CD4-positive, alpha-beta T cell (primary cell): ENCODE measurements at regions not wholly inside any gene's neighbourhood (a gene's known extent, or its start where the extent isn't known, plus 50 kb on each side); places are given as distances from the start of the nearest gene placed in this dataset.

Experiments used
- ATAC-seq: fragments of 200-7000 bp; cut with Tn5 transposase; one replicate; pipeline ENCODE4 v1.10.0; 2022; ENCODE audit warnings: mild to moderate bottlenecking; ENCODE audit not compliant: poor library complexity
- CTCF ChIA-PET: fragments of 350-600 bp; sonication (Branson Sonifier 250); formaldehyde crosslinking; loops from one replicate; lab custom pipeline; 2021; ENCODE audit warnings: antibody characterized with exemption, inconsistent platforms; lab: Charles Lee
- POLR2A ChIA-PET: fragments of 350-600 bp; sonication (Branson Sonifier 250); formaldehyde crosslinking; loops from one replicate; lab custom pipeline; 2021; ENCODE audit warnings: antibody characterized with exemption, inconsistent platforms; lab: Charles Lee
- DNase-seq, 14 experiments: peaks; one replicate each; pipeline ENCODE4 v3.0.0-alpha.2; 2013 to 2020; ENCODE audit warnings: mixed read lengths in 2 of 14
- H3K27ac ChIP-seq, 2 donors: one replicate each; pipeline versions ENCODE4 v1.5.1 to v1.7.0; 2013; ENCODE audit warnings: low read length in 2 of 2, low read depth in 1 of 2, mild to moderate bottlenecking in 1 of 2
- H3K27me3 ChIP-seq, 2 experiments: 1 replicate in 1 of 2; 2 replicates in 1 of 2; pipeline versions ENCODE4 v1.6.1 to v1.7.0; 2013; ENCODE audit warnings: low read length in 2 of 2, control low read depth in 1 of 2, mild to moderate bottlenecking in 1 of 2, moderate library complexity in 1 of 2; ENCODE audit not compliant: insufficient read depth in 2 of 2, control insufficient read depth in 1 of 2
- H3K36me3 ChIP-seq: one replicate; pipeline ENCODE4 v1.6.1; 2013; ENCODE audit warnings: low read length, control low read depth; ENCODE audit not compliant: insufficient read depth
- H3K4me1 ChIP-seq: one replicate; pipeline ENCODE4 v1.6.1; 2013; ENCODE audit warnings: low read length, control low read depth; ENCODE audit not compliant: insufficient read depth
- H3K4me3 ChIP-seq: one replicate; pipeline ENCODE4 v1.5.1; 2013; ENCODE audit warnings: mild to moderate bottlenecking, low read length, moderate library complexity
- H3K9me3 ChIP-seq, 2 experiments: 1 replicate in 1 of 2; 2 replicates in 1 of 2; pipeline versions ENCODE4 v1.6.1 to v1.7.0; 2013; ENCODE audit warnings: low read length in 2 of 2, mild to moderate bottlenecking in 2 of 2, control low read depth in 1 of 2, moderate library complexity in 1 of 2; ENCODE audit not compliant: control insufficient read depth in 1 of 2, insufficient read depth in 1 of 2
- H3K27ac Mint-ChIP-seq: one replicate; pipeline ENCODE4 v1.8.0; 2020; ENCODE audit warnings: mixed read lengths
- H3K27me3 Mint-ChIP-seq: one replicate; pipeline ENCODE4 v1.8.0; 2021; ENCODE audit warnings: mixed read lengths
- H3K36me3 Mint-ChIP-seq: one replicate; pipeline ENCODE4 v1.8.0; 2021; ENCODE audit warnings: low read depth, mixed read lengths
- H3K4me1 Mint-ChIP-seq: one replicate; pipeline ENCODE4 v1.8.0; 2021; ENCODE audit warnings: low read depth, mixed read lengths
- H3K4me3 Mint-ChIP-seq: one replicate; pipeline ENCODE4 v1.8.0; 2020; ENCODE audit warnings: mild to moderate bottlenecking, mixed read lengths
- H3K9me3 Mint-ChIP-seq: one replicate; pipeline ENCODE4 v1.8.0; 2020; ENCODE audit warnings: mixed read lengths
- intact Hi-C, 2 experiments: fragments of 100-400 bp; cut with DNase I in 1 of 2; cut with micrococcal nuclease in 1 of 2; formaldehyde crosslinking; loops; one replicate each; pipeline versions ENCODE4 v1.15.1 to v1.9.0; 2023 to 2025; cut with DNase I, micrococcal nuclease
- TF ChIP-seq, protein P1 (sequence below): fragments of 200-600 bp; IDR thresholded peaks from one replicate; pipeline ENCODE4 v1.8.0; 2022; ENCODE audit warnings: antibody characterized with exemption, mild to moderate bottlenecking

DNA sequence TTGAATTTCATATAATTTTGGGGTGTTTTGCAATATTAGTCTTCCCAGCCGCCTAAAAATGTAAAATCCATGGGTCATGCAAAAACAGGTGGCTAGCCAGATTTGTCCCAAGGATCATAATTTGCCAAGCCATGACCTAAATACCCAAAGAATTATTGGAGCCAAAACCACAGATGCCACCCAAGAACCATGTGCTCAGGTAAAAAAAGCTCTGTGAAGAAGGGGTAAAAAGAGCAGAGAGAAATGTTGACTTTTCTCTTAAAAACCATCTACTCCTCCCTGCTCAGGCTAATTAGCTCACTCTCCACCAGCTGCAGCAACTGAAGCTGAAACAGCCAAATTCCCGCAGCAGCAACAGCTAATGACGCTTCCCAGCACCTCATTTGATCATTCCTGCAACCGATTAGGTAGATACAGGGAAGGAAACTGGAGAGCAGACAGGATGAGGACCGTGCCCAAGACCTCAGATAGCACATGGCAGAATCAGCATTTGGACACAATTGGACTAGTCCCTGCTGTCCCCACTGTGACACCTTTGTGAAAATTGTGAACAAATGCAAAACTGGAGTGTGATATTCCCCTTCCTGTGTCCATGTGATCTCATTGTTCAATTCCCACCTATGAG is 107.9 kb upstream of the NXT1 start:
- CTCF ChIA-PET: no interaction called here
- Mint-ChIP-seq H3K4me1 (no peaks in the 10 kb centered on the region), H3K4me3 (no peak overlapping the region), H3K9me3 (peaks cover 10% of the 10 kb centered on the region), H3K36me3 (no peaks in the 10 kb centered on the region), H3K27ac (no peak overlapping the region), H3K27me3 (peaks cover 8% of the 10 kb centered on the region)
- Histone ChIP-seq H3K4me3 (no peak overlapping the region), H3K27ac (no peak overlapping the region), H3K9me3 (peaks cover 0 to 15% of the 10 kb centered on the region in 2 experiments), H3K4me1 (no peaks in the 10 kb centered on the region), H3K27me3 (peaks cover 0 to 2% of the 10 kb centered on the region in 2 experiments), H3K36me3 (no peaks in the 10 kb centered on the region)
- ATAC-seq (no peak), DNase-seq (no peak)
- intact Hi-C loops: no loop called here
- POLR2A ChIA-PET: no interaction called here
- TF ChIP-seq, protein P1, sequence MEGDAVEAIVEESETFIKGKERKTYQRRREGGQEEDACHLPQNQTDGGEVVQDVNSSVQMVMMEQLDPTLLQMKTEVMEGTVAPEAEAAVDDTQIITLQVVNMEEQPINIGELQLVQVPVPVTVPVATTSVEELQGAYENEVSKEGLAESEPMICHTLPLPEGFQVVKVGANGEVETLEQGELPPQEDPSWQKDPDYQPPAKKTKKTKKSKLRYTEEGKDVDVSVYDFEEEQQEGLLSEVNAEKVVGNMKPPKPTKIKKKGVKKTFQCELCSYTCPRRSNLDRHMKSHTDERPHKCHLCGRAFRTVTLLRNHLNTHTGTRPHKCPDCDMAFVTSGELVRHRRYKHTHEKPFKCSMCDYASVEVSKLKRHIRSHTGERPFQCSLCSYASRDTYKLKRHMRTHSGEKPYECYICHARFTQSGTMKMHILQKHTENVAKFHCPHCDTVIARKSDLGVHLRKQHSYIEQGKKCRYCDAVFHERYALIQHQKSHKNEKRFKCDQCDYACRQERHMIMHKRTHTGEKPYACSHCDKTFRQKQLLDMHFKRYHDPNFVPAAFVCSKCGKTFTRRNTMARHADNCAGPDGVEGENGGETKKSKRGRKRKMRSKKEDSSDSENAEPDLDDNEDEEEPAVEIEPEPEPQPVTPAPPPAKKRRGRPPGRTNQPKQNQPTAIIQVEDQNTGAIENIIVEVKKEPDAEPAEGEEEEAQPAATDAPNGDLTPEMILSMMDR: no peak

DNA sequence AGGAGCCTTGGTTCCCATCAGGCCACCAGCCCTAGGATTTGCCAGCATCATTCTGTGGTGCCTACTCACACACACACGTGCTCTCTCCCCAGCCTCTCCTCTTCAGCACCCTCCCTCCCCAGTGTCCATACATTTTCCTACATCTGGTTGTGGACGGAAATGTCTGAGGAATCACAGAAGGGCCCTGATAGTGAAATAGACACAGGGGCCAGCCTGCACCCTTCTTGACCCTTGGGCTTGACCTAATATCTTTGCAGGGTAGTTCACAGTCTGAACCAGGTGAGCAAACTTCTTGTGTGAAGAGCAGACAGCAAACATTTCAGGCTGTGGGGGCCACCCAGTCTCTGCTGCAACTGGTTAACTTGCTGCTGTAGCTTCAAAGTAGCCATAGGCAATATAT is 108.5 kb upstream of the NXT1 start:
- Histone ChIP-seq H3K27me3 (peaks cover 0 to 2% of the 10 kb centered on the region in 2 experiments), H3K36me3 (no peaks in the 10 kb centered on the region), H3K4me1 (no peaks in the 10 kb centered on the region), H3K27ac (no peak overlapping the region), H3K4me3 (no peak overlapping the region), H3K9me3 (peaks cover 0 to 15% of the 10 kb centered on the region in 2 experiments)
- intact Hi-C loops: no loop called here
- Mint-ChIP-seq H3K27ac (no peak overlapping the region), H3K9me3 (peaks cover 10% of the 10 kb centered on the region), H3K36me3 (no peaks in the 10 kb centered on the region), H3K27me3 (peaks cover 8% of the 10 kb centered on the region), H3K4me1 (no peaks in the 10 kb centered on the region), H3K4me3 (no peak overlapping the region)
- DNase-seq (no peak), ATAC-seq (no peak)
- CTCF ChIA-PET: no interaction called here
- TF ChIP-seq, protein P1: no peak
- POLR2A ChIA-PET: no interaction called here

DNA sequence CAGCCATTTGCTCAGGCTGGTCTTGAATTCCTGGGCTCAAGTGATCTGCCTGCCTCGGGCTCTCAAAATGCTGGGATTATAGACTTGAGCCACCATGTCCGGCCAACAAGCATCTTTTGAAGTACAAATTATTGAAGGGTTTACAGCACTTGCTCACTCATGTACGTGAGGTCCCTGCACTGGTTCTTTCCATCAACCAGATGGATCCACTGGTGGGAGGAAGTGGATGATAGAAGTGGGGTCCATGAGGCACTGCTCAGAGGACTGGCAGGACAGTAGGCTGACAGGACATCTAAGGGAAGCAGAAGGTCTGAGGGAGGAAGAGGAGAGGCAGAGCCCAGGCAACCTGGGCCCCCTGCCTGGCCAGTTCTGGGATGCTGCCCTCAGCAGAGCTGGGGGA is 109.2 kb upstream of the NXT1 start:
- CTCF ChIA-PET: no interaction called here

More for the DNA sequence above, 109.2 kb upstream of the NXT1 start:
- POLR2A ChIA-PET: no interaction called here
- ATAC-seq (no peak), DNase-seq (no peak)
- Histone ChIP-seq H3K4me1 (no peaks in the 10 kb centered on the region), H3K27me3 (peaks cover 0 to 2% of the 10 kb centered on the region in 2 experiments), H3K36me3 (no peaks in the 10 kb centered on the region), H3K4me3 (no peak overlapping the region), H3K9me3 (peaks cover 0 to 15% of the 10 kb centered on the region in 2 experiments), H3K27ac (no peak overlapping the region)
- H3K4me1 Mint-ChIP-seq: no peaks in the 10 kb centered on the region
- no peaks in the 10 kb centered on the region for H3K36me3 Mint-ChIP-seq
- TF ChIP-seq, protein P1: no peak
- intact Hi-C loops: no loop called here
- peaks cover 8% of the 10 kb centered on the region for H3K27me3 Mint-ChIP-seq
- H3K9me3 Mint-ChIP-seq: peaks cover 10% of the 10 kb centered on the region
- no peak overlapping the region for H3K4me3 Mint-ChIP-seq
- no peak overlapping the region for H3K27ac Mint-ChIP-seq
